Right ventricle myocardium inferior (tissue), 1 donor: ENCODE measurements at regions not wholly inside any gene's neighbourhood (a gene's known extent, or its start where the extent isn't known, plus 50 kb on each side); places are given as distances from the start of the nearest gene placed in this dataset.
A peak's percentile ranks its signal among the peaks of the same experiment; 100 is the strongest.
"Not testable (repeated sequence)": the region's sequence is repeated elsewhere in the genome, so short reads cannot be mapped to it uniquely, and the experiment has no call there.

Experiments
- ATAC-seq: fragments of 200-7000 bp; cut with Tn5 transposase; one replicate; pipeline ENCODE4 v1.9.1; 2020; ENCODE audit warnings: mild to moderate bottlenecking, moderate library complexity
- DNase-seq: peaks from one replicate; pipeline ENCODE4 v3.0.0; 2021; ENCODE audit errors: missing footprints
- intact Hi-C: fragments of 100-400 bp; cut with DNase I; formaldehyde crosslinking; loops from one replicate; pipeline ENCODE4 v1.11.0; 2022
- donor health status: DM: no; HTN: yes; CAD: no; lungs with severe emphysema.

DNA sequence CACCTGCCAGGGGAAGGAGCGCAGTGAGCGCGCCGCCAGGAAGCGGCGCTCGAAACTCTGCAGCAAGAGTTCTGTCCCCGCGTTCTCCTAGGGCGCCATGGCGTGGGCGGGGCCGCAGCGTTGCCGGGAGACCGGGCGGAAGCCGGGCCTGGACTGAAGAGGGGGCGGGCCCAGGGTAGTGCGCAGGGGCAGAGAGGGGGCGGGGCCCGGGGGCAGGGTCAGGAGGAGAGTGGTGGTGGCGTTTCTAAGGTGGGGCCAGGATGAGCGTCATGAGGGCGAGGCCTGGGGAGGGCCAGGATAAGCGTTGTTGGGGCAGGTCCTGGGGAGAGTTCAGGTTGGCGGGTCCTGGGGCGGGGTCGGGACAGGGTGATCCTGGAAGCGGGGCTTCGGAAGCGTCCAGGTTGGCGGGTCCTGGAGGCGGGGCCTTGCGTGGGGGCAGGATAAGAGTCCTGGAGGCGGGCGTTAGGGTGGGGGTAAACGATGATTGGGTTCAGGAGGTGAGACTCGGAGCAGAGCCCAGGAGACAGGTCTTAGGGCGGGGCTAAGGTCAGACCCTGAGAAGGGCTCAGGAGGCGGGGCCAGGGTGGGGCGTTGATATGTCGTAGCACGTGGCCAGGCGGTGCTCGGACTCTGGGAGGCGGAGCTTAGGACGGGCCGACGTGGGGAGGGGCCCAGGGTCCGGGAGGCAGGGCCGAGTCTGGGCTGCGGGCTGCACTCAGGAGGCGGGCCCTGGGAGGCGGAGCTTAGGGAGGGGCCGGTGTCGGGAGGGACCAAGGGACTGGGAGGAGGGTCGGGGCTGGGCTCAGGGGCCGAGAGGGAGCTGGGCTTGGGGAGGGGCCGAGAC is 189.4 kb downstream of the ADRA2C start:
- DNase-seq (peak; percentile 100), ATAC-seq (peak; percentile 100)
- intact Hi-C loops, result not testable (repeated sequence)

GRCh38 chr4:3956165-3956867 is 190.1 kb downstream of the ADRA2C start:
- DNase-seq, ATAC-seq, intact Hi-C loops: not testable (repeated sequence)

DNA sequence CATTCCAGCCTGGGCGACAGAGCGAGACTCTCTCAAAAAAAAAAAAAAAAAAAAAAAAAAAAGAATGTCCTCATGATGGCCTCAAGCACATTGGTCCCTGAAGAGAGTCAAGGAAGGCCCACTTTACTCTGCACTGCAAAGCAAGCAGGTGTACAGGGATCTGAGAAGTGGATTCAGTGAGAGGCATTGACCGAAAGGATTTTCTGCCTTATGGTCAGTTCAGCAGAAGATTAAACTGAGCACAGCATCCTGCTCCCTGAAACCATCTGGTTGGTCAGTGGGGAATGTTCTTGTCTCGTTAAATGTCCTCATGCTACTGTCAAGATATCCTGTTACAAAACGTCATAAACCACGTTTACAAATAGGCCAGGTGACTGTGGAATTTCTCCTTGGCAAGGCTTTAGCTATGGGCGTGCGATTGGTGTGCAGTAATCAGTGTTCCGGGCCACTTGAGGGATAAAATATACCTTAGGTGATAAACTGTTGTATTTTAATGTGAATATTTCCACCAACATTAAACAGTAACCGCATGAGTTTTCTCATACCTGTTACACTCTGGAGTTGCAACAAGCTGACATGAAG is 195.0 kb downstream of the ADRA2C start:
- ATAC-seq, intact Hi-C loops, DNase-seq: not testable (repeated sequence)

DNA sequence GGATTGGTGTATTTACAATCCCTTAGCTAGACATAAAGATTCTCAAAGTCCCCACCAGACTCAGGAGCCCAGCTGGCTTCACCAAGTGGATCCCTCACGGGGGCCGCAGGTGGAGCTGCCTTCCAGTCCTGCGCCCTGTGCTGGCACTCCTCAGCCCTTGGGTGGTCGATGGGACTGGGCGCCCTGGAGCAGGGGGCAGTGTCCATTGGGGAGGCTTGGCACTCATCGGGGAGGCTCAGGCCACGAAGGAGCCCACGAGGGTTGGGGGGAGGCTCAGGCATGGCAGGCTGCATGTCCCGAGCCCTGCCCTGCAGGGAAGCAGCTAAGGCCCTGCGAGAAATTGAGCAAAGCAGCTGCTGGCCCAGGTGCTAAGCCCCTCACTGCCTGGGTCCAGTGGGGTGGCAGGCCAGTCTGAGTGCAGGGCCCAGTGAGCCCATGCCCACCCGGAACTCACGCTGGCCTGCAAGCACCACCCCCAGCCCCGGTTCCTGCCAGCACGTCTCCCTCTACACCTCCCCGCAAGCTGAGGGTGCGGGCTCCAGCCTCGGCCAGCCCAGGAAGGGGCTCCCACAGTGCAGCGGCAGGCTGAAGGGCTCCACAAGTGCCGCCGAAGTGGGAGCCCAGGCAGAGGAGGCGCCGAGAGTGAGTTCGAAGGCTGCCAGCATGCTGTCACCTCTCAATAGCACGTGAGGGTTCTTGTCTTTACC is 198.5 kb downstream of the ADRA2C start:
- ATAC-seq, intact Hi-C loops, DNase-seq: not testable (repeated sequence)

DNA sequence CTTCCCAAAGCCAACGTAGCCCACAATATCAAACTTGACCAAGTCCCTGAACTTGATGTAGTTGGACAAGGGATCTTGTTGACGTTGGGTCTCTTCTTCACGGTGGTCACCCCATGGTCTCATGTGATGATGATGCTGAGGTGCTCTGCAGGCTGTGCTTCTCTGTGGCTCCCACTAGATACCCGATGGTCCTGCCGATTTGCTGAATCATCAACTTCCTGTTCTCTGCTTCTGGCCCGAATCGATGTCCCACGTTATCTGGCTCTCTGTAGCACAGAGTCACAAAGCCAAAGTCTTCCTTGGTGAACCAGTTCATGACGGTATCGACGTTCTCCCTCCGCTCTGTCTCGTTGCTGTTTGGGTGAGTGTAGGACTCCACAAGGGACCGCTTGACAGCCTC is 201.0 kb downstream of the ADRA2C start:
- ATAC-seq, DNase-seq, intact Hi-C loops: not testable (repeated sequence)

GRCh38 chr4:3972626-3973025 is 206.4 kb downstream of the ADRA2C start:
- intact Hi-C loops, DNase-seq, ATAC-seq: not testable (repeated sequence)

DNA sequence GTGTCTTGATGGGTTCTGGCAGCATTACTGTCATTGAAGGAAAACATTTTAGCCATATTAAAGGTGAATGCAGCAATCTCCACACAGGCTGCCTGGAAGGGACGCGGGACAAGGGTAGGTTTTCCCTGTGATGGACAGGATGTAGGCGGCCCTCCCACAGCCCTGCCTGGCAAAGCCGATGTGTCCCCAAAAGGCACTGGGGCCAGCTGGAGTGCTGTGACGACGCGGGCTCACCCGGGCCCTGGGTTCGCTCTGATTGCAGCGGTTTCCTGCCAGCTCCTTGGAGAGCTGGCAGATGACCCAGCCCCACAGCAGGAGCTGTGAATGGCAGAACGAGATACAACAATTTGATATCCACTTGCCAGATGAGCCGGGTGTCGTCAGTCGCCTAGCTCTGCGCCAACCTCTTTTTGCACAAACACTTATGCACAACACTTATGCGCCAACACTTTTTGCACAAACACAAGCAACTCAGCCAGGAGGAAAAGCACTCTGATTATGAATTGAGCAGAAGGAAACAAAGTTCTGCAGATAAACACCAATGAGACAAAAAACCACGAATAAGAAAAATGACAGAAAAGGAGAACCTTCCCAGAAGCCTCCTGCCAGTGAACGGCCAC is 207.5 kb downstream of the ADRA2C start:
- intact Hi-C loops, DNase-seq, ATAC-seq: not testable (repeated sequence)

DNA sequence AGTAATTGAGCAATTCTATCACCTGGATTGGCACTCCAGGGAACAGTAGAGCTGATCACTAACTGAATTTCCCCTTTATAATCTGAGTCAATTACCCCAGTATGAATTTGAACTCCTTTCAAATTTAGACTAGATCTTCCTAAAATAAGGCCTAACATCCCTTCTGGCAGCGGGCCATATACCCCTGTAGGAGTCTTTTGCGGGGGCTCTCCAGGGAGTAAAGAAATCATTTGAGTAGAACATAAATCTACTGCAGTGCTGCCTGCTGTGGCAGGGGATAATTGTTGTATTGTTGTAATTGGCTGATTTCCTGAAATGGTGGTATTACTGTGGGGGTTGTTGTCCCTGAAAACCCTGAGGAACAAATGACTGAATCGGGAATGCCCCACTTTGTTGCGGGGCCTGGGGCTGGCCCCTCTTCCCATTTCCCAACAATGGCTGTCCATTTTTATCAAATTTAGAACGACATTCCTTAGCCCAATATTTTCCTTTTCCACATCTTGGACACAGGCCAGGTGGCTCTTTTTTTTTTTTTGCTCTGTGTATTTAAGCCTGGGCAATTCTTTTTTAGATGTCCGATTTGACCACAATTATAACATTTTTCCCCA is 217.4 kb downstream of the ADRA2C start:
- DNase-seq, ATAC-seq, intact Hi-C loops: not testable (repeated sequence)

GRCh38 chr4:3984796-3985195 is 218.6 kb downstream of the ADRA2C start:
- DNase-seq, intact Hi-C loops: not testable (repeated sequence)

GRCh38 chr4:3986412-3986811 is 220.2 kb downstream of the ADRA2C start:
- DNase-seq, ATAC-seq, intact Hi-C loops: not testable (repeated sequence)

More at GRCh38 chr4:3984796-3985195, 218.6 kb downstream of the ADRA2C start:
- not testable (repeated sequence) for ATAC-seq

DNA sequence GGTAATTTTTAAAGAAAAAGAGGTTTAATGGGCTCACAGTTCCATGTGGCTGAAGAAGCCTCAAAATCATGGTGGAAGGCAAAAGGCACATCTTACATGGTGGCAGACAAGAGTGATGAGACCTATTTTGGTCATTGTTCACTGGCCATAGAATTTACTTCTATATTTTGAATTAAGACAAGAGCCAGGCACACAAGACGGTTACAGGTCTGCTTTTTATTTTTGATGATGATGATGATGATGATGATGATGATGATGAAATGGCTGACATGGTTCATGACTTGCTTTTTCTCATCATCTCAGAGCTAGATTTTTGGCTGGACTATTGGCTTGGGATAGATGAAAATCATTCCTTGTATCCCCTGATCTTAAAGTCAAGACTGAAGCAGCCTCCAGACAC is 229.3 kb downstream of the OTOP1 start:
- ATAC-seq, intact Hi-C loops, DNase-seq: not testable (repeated sequence)

DNA sequence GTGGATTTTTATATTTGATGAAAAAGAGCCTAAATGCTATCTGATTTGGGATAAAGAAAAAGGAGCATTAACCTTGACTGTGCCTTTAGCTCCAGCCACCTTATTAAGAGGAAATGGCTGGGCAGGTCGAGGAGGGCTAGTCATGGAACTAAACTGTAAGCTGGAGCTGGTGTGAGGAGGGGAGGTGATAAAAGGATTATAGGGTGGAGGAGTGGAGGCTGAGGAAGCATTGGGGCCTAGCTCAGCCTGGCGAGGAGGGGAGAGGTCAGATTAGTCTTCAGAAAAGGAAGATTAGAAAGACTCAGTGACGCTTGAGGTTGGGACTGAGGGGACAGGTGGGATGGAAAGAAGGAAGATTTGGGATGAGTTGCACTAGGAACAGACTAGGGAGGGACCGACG is 222.7 kb downstream of the OTOP1 start:
- ATAC-seq, DNase-seq, intact Hi-C loops: not testable (repeated sequence)

DNA sequence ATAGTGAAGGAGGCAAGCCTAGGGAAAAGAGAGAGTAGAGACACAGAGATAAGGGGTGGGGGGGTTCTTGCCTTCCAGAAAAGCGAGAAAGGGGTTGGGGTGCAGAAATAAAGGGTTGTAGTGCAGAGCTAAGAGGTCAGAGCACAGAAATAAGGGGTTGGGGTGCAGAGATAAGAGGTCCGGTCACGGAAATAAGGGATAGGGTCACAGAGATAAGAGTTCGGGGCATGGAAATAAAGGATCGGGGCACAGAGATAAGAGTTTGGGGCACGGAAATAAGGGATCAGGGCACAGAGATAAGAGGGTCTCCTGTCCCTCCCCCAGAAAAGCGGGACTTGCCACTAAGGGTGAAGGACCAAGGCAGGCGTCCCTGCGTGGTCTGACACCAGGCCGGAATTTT is 222.0 kb downstream of the OTOP1 start:
- ATAC-seq, intact Hi-C loops, DNase-seq: not testable (repeated sequence)

DNA sequence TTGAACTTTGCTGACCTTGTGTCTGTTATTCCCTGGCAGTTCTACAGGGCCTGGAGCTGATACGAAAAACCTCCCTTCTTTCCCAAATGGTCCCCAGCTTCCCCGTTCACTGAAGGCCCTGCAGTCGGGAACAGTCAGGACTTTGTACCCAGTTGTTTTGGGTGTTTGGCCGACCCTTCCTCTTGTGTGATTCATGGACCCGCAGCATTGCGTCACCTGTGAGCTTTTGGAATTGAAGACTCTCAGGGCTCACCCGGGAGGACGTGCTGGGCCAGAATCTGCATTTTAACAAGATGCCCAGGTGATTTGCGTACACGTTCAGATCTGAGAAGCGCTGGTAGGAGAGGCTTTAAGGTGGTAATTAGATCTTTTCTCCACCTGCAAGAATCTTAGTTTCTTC is 220.4 kb downstream of the OTOP1 start:
- DNase-seq, intact Hi-C loops, ATAC-seq: not testable (repeated sequence)

DNA sequence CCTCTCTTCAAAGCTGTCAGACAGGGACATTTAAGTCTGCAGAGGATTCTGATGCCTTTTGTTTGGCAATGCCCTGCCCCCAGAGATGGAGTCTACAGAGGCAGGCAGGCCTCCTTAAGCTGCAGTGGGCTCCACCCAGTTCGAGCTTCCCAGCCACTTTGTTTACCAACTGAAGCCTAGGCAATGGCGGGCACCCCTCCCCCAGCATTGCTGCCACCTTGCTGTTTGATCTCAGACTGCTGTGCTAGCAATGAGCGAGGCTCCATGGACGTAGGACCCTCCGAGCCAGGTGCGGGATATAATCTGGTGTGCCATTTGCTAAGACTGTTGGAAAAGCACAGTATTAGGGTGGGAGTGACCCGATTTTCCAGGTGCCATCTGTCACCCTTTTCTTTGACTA is 207.7 kb downstream of the OTOP1 start:
- DNase-seq, ATAC-seq, intact Hi-C loops: not testable (repeated sequence)

DNA sequence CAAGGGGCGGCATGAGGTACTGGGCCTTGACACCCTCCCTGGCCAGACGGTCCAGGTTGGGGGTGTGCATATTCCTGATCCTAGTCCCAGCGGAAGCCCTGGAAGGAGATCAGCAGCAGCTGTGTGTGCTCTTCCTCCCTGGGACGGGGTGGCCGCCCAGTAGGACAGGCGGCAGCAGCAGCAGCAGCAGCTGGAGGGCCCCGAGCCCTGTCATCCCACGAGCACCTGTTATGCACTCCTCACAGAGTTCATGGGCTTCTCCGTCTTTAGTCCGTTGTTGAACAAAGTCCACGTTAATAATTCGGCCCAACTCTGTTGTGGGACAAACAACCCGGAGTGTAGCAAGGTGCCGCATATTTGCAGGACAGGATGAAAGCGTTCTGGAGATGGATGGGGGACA is 205.6 kb downstream of the OTOP1 start:
- DNase-seq, ATAC-seq, intact Hi-C loops: not testable (repeated sequence)

- intact Hi-C loops, ATAC-seq, DNase-seq: not testable (repeated sequence)
These were observed 200.0 kb downstream of the OTOP1 start for GRCh38 chr4:4026708-4027107.

- DNase-seq, intact Hi-C loops, ATAC-seq: not testable (repeated sequence)
These were observed 198.0 kb downstream of the OTOP1 start for GRCh38 chr4:4028752-4029151.
